GM21526 (cell line): ENCODE measurements at regions not wholly inside any gene's neighbourhood (a gene's known extent, or its start where the extent isn't known, plus 50 kb on each side); places are given as distances from the start of the nearest gene placed in this dataset.
"Not testable (repeated sequence)": the region's sequence is repeated elsewhere in the genome, so short reads cannot be mapped to it uniquely, and the experiment has no call there.

Experiments
- ATAC-seq: cut with Tn5 transposase; IDR thresholded peaks from one replicate; pipeline ENCODE4 v1.9.1; 2021; ENCODE audit warnings: moderate library complexity; ENCODE audit not compliant: unreplicated experiment, low FRiP score

DNA sequence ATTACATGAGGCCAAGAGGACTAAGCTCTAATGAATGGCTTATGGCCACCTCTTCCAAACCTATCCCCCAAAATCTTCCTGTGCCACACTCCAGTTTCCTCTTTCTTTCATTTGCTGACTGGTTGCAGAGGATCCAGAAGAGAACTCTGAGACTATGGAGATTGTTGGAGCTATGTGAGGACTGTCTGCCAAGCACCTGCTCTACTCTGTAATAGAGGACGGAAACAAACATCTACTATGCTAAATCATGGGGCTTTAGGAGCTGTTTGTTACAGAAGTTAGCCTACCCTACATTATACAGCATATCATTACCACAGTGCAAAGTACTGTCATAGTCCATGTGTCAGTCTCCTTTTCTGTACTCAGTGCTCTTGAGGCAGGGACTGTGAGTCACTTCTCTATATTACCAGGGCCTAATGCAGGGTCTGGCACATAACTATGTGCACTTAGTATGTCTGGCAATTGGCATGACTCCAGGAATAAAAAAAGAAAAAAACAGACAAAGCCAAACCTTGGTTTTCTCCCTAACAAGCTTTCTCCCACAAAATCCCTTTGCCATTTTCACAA lies 95.1 kb downstream of the RPAP3 start:
- ATAC-seq: no peak

DNA sequence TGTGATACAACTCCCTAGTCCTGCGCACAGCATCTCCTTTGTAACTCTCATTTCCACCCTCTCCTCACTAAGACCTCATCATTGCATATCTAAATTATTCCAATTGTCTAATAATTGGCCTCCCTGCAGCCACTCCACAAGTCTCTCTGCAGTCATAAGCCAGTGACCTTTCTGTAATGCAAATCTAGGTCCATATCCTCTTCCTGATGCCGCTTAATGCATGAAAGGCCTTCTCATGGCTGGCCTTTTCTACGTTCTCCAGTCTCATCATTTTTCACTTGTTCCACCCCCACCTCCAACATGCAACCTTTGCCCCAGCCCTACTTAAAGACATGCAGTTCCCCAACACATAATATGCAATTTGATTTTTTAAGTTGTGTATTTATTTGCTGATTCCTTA lies 96.0 kb downstream of the RPAP3 start:
- no peak for ATAC-seq

DNA sequence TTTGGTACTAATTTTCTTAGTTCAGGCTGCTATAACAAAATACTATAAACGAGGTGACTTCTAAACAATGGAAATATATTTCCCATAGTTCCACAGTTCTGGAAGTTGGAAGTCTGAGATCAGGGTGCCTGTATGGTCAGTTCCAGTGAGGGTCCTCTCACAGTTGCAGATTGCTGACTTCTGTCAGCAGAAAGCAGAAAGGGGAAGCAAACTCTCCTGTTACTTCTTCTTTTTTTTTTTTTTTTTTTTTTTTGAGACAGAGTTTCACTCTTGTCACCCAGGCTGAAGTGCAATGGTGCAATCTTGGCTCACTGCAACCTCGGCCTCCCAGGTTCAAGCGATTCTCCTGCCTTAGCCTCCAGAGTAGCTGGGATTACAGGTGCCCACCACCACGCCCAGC lies 97.2 kb downstream of the RPAP3 start:
- ATAC-seq: not testable (repeated sequence)

DNA sequence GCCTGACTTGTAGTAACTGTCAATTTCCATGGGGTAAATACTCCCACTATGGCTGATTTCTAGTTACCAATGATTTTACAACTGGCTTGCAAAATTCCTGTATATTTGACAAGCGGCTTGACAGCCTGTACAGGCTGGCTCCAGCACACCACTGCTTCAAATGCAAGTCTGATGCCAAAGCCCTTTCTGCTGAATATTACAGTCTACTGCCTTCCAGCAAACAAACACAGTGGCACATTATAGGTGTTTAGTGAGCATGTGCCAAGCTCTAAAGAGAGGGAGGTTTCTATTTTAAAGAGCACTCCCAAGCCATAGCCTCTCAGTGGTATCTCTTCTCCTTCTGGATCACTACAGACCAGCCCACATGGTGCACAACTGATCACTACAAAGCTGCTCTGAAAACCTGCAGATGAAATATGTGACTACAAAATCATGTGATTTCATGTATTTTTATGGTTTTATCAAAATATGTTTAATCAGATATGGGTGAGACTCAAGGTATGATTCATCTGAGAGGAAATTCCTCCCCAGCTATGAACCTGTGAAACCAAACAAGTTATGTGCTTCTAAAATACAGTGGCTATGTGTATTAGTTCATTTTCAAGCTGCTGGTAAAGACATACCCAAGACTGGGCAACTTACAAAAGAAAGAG lies 101.5 kb downstream of the RPAP3 start:
- no peak for ATAC-seq

DNA sequence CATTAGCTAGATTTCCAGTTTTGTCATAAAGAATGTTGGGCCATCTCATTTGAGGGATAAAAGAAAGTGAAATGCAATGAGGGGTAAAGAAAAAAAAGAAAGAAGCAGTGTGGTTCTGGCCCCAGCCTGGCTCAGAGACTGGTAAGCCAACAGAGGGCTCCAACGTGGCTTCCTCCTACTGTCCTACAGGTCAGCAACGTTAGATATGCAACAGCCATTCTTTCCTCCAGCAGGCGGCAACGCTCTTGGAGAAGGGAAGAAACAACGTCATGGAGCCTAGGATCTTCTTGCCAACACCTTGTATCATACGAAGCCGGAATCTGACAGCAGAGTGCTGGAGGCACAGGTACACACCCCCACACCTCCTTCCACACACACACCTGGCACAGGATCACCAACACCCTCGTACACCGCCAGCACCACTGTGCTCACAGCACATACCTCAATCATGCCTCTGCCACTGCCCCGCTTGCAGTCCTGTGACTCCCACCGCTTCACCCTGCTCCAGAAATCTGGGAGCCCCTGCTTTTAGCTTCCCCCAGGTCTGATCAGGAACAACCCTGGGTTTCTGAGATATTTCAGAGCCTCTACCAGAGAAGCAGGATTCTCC lies 102.8 kb downstream of the RPAP3 start:
- ATAC-seq: no peak

DNA sequence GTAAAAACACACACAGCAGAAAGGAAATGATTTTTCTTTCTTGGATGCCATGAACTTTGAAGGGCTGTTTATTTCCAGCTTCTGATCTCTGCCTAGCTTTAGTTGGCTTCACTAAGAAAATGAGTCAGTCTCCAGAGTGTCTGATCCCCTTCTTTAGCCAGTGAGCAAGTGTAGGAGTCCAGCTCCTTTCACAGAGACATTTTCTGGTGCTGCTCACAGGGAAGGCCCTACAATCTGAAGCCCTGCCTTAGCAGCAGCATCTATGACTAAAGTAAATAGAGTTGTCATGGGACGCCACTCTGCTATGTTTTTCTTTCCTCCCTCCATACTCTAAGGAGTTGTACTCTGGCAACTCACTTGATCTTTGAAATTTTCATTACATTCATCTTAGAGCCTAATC lies 103.5 kb downstream of the RPAP3 start:
- ATAC-seq: no peak

DNA sequence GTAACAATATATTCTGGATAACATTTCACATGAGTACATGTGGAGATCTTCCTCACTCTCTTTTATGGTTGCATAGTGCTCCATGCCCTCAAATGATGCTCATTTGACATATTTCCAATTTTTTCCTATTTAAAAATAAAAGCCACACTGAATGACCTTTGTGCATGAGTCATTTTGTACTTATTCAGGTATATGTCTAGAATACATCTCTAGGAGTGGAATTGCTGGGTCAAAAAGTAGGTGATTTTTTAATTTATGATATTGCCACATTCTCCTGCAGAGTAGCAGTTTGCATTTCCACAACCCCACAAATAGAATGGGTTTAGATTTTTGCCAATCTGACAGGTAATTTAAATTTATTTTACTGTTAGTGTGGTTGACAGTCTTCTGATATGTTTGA lies 104.8 kb downstream of the RPAP3 start:
- ATAC-seq: no peak

DNA sequence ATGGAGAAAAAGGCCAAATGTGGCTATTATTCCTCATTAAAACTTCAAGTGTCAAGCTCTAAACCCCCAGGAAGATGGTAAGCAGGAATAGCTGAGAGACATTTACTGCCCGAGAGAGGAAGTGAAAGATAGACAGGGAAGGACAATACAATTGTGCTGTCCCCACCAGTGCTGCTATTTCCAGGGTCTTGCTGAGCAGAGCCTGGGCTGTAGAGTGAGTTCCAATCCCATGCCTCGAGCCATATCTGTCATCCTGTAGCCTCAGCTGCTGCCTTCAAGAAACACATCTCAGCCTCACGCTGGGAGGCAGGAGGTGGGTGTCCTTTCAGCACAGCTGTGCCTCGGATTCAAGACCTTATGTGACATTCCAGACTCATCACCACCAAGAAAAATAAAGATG lies 114.0 kb downstream of the RPAP3 start:
- no peak for ATAC-seq

DNA sequence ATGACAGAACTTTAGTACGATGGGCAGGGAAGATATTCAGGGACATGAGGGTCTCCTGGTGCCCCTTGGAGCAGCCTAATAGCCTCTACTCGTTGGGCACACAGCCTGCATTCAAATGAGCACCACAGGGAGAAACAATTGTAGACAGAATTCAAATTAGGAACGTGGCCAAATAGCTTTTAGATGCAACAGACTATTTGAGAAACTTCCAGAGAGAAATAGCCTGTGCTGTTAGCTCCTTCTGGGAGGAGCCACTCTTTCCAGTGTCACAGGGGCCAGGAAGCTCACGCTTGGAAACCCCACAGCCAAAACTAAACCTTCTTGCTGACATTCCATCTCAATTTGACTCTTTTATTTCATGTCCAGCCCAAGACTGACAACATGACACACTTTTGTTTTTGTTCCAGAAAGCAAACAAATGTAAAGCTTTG lies 114.5 kb downstream of the RPAP3 start:
- ATAC-seq: no peak

DNA sequence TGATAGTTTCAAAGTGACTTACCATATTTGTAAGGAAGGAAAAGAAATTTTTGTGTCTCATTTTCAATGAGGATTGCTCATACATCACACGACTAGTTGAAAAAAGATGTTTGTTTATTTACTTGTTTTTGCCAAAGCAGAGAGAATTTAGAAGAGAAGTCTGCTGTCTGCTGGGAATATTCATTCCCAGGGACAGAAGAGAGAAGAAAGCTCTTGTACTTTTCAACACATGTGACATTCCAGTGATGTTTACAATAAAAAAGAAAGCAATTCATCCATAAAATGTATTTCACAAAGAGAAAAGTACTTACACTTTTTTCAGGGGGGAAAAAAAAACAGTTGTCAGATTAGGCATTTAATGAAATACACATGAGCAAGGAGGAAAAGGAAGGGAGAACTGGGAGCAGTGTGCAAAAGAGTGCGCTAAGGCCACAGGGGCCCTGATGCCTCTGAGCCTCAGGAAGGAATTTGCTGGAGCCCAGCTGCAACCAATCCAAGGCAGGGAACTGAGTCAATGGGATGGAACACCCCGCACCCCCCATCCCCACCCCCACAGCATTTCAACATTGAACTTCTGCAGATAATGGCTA lies 115.0 kb downstream of the RPAP3 start:
- no peak for ATAC-seq

DNA sequence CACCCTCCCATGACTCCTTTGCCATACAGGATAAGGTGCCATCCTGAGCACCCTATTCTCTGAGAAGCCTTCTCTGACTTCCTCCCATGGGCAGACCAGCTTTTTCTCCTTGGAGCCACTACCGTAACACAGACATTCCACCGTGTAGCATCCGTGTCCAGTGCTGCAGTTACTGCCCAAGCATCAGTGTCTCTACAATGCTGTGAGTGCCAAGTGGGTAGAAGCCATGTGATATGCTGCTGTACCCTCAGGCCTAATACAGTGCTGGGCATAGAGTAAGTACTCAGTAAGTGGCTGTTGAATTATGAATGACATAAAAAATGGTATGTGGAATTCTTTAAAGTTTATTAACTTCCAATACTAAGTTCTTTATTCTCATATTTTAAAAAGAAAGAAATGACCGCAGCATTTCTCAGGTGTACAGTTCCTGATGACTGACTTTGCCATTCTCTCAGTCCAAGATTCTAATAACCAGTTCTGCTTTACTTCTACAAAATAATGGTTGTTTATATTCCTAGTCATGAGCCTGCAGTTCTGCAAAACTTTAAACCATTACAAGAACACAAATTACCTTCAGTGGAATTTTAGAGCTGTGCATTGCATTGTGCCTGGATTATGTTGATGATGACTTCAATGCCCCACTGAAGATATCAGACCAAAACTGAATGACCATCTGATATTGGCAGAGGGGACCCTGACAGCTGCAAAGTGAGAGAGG lies 118.7 kb downstream of the RPAP3 start:
- ATAC-seq: no peak

DNA sequence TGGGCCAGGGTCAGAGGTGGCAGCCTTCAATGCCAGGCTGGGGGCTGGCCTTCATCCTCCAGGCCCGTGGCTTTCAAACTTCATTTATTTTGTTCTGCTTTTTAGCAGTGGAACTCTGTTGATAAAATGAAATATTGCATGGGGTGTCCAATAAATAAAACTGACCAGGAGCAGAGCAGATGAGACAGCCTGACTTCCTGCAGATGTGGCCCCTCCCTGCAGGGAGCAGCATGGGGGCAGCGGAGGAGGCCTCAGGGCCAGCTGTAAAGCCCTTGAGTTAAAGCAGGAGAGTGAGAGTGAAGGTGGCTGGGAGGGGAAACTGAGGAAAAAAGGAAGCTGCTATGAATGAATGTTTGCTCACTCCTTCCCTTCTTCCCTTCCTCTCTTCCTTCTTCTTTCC lies 120.3 kb downstream of the RPAP3 start:
- no peak for ATAC-seq

DNA sequence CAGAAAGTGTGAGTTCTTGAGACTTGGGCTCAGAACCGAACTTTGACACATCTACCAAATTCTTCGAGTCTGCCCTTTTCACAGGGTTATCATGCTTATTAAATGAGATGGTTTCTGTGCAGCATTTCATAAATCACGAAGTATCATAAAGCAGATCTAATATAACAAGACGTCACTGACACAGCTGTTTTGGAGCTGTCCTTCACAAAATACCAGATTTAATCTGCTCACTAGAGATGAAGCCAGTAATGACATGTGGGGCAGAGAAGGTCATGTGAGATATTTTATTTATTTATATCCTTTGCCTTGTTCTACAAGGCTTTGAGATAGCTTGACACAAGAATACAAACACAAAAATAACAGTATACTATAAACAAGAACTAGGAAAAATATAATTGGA lies 127.0 kb downstream of the RPAP3 start:
- no peak for ATAC-seq

DNA sequence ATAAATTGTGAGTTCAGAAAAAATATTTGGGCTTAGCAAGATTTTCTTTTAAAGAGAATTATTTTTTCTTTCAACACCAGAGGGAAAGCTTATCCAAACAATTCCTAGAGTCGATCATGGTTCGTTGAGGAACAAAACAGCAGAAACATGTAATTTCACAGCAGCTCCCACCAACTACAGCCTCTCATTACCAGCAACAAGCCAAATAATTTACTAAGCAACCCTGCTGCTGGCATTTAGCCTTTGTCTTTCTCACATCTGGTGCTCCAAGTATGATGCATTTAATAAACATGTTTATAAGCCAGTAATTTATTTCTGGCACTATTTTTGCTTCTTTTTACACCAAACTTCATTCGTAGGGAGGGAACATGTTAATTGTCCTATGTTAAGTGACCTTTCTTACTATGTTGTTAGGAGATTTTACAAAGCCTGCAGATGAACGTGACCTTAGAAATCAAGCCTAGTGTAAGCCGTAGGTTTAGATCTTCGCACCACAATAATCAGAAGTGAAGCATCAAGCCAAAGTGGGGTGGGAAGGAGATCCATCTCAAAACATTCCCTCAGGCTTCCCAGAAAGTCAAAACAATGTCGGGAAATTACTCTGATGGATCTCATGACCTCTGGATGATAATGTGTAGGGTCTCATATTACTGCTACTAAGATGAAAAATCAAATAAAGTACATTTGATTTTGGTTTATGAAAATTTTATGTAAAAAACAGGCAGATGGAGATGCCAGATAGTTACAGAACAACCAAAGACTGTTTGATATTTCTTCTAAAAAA lies 128.4 kb downstream of the RPAP3 start:
- no peak for ATAC-seq

DNA sequence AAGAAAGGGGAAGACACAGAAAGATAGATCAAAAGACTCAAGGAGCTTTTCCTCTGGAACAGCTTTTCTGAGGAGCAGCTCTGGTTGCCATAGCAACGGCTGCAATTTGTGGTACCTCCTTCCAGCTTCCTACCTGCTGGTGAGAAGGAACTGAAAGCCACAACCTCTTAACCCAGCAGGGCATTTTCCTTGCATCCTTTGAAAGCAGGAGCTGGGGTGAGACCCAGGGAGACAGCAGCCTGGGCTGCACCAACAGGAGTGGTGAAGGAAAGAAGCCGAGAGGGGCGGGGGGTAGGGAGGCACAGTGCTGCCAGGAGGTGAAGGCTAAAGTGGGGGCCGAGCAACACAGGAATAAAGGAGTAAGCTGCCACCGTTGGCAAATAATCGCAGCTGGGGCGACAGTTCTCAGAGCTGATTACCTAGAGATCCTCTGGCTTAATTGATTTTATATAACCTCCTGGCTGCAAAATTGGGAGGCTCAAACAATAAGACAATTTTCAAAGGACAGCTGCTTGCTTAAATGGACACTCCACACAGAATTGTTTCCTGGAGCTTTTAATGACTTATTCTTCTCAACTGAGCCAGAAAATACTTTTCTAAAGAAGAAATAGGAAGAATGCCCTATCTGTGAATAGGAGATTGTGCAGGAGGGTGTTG lies 129.4 kb downstream of the RPAP3 start:
- ATAC-seq: no peak

DNA sequence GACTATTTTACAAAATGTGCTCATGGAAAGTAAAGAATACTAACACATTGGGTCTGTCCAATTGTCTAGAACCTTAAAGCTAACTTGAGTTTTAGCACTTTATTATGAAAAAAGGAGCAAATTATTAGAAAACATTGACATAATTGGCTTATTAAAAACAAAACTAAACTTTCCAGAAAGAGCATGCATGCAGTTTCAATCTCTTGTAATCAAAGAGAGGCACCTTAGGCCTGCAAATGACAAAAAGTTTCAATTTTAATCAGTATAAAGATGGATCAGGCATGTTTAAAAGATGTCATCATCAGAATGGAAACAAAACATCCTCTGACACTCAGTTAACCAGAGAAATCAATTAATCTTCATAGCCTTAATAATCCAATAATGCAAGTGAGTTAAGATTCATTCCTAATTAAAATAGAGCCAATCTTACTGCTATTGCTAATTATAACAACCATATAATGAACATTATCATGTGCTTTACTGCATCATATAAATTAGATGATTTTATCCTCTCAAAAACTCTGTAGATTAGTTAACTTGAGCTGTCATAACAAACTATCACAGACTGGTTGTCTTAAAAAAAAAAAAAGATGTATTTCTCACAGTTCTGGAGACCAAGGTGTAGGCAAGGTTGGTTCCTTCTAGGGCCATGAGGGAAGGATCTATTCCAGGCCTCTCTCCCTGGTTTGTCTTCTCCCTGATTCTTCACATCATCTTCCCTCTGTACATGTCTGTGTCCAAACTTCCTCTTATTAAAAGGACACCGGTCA lies 131.4 kb downstream of the RPAP3 start:
- no peak for ATAC-seq

DNA sequence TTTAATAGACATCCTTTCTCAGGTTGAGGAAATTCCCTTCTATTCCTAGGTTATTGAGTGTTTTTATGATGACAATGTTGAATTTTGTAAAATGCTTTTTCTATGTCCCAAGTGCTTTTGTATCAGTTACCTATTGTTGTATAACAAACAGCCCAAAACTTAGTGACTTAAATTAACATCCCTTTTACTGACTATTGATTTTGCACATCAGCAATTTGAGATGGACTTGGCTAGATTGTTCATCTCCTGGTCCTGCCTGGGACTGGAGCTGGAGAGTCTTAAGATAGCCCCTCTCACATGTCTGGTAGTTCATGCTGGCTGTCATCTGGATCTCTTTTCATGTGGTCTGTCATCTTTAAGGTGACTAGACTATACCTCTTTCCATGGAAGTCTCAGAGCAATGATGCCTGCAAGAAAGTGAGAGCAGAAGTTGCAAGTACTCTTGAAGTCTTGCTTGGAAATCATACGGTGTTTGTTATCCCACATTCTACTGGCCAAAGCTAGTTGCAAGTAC lies 132.6 kb downstream of the RPAP3 start:
- no peak for ATAC-seq

DNA sequence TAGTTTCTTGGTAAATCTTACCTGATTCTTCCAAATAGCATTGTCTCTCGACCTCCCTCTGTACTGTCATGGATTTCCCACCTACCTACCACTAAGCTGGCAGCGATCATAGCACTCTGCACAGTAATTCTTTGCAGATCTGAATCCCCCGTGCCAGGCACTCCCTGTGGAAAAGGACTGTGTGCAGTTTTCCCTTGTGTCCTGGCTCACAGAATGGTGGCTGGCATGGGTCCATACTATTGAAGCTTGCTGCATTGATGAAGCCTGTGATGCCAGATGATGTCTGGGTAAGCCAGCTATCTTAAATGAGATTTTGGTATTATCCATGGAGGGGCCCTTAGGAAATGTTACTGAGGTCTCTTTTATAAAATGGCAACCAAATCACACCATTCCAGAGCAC lies 135.7 kb downstream of the RPAP3 start:
- ATAC-seq: no peak

DNA sequence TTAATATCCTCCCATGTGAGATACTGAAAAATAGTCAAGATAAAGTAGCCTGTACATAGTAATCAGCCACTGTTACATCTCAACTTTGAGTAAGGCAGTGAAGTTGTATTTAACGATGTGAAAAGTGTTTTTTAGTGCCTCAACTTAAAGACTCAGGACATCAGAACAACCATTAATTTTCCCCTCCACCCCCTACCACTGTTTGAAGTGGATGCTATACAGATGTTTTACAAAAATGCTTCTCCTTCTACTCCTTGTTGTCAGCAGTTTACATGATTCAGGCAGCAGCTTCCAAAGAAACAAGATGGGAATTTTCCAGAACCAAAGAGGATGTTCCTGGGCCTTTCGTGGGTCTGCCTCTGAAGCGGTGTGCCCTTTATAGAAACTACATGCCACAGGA lies 143.6 kb downstream of the RPAP3 start:
- no peak for ATAC-seq
